NCI-H1436 treated with DMSO at 0.1 percent for 48 hours (cell line): ENCODE measurements at regions not wholly inside any gene's neighbourhood (a gene's known extent, or its start where the extent isn't known, plus 50 kb on each side); places are given as distances from the start of the nearest gene placed in this dataset.

Experiments used
- DNase-seq: peaks from one replicate; lab custom pipeline; 2025; lab: John Stamatoyannopoulos, UW

DNA sequence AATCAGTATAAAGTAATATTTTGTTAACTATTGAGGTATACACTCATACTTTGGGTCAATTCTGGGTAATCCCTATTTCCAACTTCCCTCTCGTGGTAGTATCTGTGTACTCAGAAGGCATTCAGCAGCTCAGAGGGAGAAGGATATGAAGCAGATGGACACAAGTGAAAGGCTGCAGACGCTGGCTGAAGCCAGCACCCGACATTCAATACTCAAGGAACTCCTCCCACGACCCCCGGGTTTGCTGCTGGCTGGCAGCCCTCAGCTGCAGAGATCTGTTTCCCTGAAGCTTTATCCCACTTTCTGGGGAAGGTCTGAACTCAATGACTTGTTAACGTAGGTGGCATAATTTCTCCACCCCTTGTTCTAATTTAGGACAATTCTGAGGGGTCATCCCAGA lies 847.3 kb upstream of the SOX11 start:
- DNase-seq = no peak

DNA sequence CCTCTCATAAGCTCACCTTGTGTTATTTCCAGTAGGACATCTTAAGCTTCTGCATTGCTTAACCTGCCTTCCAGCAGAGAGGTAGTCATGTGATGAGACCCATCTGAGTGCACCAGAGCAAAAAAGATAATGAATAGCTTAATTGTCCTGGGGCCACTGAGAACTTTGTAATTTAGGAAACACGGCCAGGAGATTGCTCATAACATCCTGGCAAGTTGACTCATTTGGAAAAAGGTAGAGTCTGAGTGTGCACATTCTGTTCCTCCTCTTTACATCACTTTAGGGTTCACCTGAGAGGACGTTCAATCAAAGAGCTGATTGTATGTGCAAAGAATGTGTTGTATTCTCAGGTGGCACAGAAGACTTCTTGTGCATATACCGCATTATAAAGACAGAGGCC lies 830.2 kb upstream of the SOX11 start:
- no peak for DNase-seq

DNA sequence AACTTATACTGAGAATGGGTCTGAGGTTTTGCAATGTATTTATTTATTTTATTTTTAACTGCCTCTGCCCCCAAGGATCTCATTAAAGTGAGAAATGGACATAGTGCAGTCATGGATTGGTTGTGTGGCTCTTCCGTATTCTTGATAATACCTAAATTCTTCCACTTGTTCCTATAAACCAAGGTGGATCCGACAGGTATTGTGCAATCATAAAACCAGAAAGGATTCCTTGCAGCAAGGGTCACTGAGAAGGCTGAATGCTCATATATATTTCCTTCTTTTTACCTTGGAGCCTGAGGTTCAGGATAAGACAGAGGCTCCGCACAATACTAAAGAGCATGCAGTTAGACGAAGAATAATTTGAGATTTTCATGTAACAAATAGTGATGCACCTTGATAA lies 826.0 kb upstream of the SOX11 start:
- DNase-seq = no peak

DNA sequence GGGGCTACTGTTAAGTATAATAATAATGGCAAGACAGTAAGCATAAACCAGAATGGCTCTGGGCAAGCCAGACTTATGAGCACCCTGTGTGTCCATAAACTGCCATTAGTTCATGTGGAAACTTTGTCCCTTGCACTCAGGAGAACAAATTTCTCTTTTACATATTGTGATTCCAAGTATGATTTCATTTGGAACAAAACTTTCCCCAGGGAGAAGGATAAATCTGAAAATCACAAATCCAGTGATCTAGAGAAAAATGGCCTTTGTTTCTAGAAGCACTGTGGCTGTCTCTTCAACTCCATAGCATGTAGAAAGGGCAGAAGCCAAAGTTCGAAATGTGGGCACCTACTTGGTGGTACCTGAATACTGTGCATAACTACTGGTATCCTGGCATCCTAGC lies 823.7 kb upstream of the SOX11 start:
- no peak for DNase-seq

DNA sequence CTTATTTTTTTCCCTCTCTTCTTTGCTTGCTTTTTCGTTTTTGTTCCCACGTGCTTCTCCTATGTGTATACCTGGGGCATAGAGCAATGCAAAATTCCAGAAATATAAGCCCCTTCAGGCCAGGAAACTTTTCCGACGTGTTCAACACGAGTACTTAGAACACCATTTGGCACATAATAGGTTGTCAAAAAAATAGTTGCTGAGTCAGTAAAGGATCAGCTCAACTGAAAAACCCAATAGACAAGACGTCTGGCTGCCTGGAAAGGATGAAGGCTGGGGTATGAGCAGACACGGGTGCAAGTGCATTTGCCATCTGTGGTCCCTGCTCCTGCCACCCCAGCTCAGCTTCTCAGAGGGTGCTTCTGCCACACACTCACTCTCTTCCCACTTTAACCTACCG lies 823.0 kb upstream of the SOX11 start:
- no peak for DNase-seq

GRCh38 chr2:4873364-4873763 lies 818.8 kb upstream of the SOX11 start:
- DNase-seq = no peak

GRCh38 chr2:4873876-4874593 lies 818.1 kb upstream of the SOX11 start:
- DNase-seq = no peak

GRCh38 chr2:4882421-4882820 lies 809.8 kb upstream of the SOX11 start:
- DNase-seq = no peak

DNA sequence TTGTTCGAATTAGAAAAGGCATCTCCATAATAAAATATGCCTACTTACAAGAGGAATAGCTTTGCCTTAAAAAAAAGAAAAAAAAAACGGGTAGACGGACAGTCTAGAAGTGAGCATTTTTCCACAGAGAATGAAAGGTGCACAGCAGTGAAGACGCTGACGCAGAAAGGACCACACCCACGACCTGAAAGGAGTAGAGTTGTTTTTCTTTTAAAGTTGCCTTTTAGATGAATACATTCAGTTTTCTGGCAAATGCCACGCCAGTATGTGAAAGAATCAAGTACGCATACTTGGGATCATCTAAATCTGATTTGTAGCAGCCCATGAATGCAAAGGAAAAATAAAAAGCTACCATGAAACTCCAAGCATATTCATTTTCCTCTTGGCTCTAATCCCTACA lies 809.2 kb upstream of the SOX11 start:
- DNase-seq = no peak

- no peak for DNase-seq
Measured at GRCh38 chr2:4883375-4883774, 808.8 kb upstream of the SOX11 start.

DNA sequence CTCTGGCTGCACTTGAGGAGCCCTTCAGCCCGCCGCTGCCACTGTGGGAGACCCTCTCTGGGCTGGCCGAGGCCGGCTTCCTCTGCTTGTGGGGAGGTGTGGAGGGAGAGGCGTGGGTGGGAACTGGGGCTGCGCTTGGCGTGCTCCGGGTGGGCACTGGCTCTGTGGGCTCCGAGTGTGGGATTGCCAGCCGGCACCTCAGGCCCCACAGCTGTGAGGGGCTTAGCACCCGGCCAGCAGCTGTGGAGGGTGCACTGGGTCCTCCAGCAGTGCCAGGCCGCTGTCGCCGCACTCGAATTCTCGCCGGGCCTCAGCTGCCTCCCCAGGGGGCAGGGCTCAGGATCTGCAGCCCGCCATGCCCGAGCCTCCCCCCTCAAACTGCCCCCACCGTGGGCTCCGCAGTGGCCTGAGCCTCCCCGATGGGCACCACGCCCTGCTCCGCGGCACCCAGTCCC lies 808.0 kb upstream of the SOX11 start:
- DNase-seq = no peak

- DNase-seq = no peak
Measured at GRCh38 chr2:4891394-4891793, 800.8 kb upstream of the SOX11 start.

GRCh38 chr2:4895371-4895770 lies 796.8 kb upstream of the SOX11 start:
- no peak for DNase-seq

- DNase-seq = no peak
Measured at GRCh38 chr2:4898706-4899105, 793.5 kb upstream of the SOX11 start.

GRCh38 chr2:4900242-4900641 lies 791.9 kb upstream of the SOX11 start:
- no peak for DNase-seq

GRCh38 chr2:4900861-4901770 lies 791.1 kb upstream of the SOX11 start:
- DNase-seq = no peak

- no peak for DNase-seq
Measured at GRCh38 chr2:4903656-4904348, 788.4 kb upstream of the SOX11 start.

DNA sequence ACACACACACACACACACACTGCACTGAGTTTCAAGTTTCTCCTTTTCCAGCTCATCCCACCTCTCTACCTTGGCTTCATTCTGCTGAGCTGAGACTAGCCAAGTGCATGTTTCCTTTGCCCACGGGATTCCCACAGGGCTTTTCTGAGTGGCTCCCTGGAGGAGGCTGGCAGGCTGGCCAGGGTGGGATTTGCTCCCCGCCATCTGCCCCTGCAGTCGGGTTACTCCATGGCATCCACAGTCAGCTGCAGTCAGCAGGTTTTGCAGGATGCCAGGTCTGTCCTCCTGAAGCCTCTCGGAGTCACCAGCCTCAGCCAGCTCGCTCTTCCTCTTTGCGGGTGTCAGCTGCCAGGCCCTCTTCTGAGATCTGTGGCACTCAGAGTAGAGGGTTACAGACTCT lies 783.7 kb upstream of the SOX11 start:
- DNase-seq = no peak

DNA sequence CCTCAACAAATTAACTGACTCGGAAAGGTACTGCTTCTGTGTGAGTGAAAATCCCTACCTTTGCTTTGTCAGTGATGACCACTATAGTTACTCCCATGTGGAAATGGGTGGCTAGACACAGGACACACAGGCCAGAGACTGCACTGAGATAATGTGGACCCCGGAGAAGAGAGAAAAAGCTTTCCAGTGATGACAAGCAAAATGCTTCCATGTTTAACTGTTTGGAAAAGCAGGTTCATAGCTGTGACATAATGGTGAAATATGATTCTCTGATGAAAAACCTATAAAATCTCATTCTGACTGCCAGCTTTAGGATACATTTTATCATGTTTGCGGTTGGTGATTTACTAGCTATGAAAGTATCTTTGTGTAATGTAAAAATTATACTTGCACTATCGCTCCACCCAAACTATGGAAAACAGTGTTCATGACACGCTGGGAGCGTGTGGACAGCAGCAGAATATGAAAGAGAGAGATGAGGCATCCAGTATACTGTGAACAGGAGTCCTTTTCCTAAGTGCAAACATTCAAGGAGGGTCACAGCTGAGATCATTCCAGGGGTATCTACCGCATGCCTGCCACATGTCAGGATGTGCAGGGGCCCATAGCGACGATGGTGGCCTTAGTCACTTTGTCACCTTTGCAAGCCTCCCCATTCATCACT lies 782.7 kb upstream of the SOX11 start:
- DNase-seq = no peak

DNA sequence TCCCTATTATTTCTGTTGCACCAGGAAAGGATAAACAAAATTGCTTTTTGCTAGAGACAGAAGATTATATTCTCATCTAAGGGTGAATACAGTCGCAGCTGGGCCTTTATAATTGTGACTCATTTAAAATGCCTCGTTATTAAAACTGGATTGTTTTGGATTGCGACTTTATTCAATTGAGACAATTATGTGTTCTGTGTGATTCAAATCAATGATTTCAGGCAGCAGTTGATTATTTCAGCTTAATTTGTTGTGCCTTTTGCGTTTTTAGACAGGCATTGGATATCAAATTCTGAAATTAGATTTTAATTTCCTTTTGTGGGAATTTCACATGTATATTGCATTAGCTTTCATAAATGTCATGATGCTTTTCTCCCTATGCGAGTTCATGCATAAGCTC lies 778.1 kb upstream of the SOX11 start:
- no peak for DNase-seq

GRCh38 chr2:4914551-4914950 lies 777.6 kb upstream of the SOX11 start:
- DNase-seq = no peak

DNA sequence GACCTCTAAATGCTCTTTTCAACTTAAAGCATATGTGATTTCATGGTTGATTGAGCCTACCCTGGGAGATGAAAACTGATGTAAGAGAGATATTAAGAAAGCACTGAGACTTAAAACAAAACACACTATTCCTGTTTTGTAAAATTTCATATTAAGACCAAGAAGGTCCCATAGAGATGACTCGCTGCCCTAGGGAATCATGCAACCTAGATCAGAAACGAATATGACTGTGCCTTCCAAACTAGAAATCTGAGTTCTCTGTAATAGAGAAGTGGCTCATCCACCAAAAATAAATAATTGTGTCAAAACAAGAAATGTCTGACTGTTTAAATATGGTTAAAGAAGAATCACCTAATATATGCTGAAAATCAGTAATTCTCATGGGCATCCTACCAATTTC lies 776.8 kb upstream of the SOX11 start:
- DNase-seq = no peak
